ENCODE measurements at regions not wholly inside any gene's neighbourhood (a gene's known extent, or its start where the extent isn't known, plus 50 kb on each side); places are given as distances from the start of the nearest gene placed in this dataset.
A peak's percentile ranks its signal among the peaks of the same experiment; 100 is the strongest.
"Not testable (repeated sequence)": the region's sequence is repeated elsewhere in the genome, so short reads cannot be mapped to it uniquely, and the experiment has no call there.

DNA sequence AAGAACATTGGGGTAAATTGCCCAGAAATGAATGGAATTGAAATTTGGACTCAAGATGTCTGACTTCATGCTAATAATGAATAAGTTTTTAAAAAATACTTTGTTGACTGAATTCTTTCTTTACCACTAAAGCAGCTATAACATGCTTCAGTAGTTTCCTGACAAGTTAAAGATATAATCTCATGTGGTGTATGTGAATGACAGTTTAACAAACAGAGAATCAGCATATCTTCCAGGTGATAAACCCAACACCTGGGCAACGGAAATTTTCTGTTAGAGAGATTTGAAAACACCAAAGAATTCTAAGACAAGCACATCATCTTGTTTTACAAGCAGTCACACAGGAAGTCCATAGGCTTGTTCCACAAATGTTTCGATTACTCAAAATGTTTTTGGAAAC lies 372.6 kb upstream of the VRK2 start:
- Histone ChIP-seq H3K27ac (no peak overlapping the region), H3K4me1 (replicated peaks) (no peaks in the 10 kb centered on the region), H3K36me3 (no peaks in the 10 kb centered on the region), H3K9me3 (replicated peaks) (no peaks in the 10 kb centered on the region; the same call in 1 of the 2 replicates), H3K4me3 (no peak overlapping the region), H3K27me3 (replicated peaks) (no peaks in the 10 kb centered on the region)
- no peak for DNase-seq (ENCODE audit: low read depth in 1 of 2, low spot score in 2 of 2)

DNA sequence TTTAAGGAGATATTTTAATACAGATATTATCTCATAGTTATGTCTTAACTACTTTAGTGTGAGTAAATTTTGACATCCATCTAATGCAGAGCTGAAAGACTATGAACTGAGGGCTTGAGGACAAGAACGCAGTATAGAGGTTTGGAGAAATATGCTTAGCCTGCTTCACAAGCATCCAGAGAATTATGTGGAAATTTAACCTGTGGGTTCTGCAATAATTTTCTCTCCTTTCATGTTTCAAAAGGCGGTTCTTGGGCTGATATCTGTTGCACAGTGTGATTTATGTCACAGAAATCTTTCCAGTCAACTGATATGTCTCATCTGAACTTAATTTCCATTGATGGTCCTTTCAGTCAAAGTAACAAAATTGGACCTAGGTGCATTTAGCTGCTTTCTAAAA lies 371.9 kb upstream of the VRK2 start:
- Histone ChIP-seq H3K36me3 (no peaks in the 10 kb centered on the region), H3K27me3 (replicated peaks) (no peaks in the 10 kb centered on the region), H3K27ac (no peak overlapping the region), H3K9me3 (replicated peaks) (no peaks in the 10 kb centered on the region; the same call in 1 of the 2 replicates), H3K4me3 (no peak overlapping the region), H3K4me1 (replicated peaks) (no peaks in the 10 kb centered on the region)
- DNase-seq (ENCODE audit: low read depth in 1 of 2, low spot score in 2 of 2) = no peak

DNA sequence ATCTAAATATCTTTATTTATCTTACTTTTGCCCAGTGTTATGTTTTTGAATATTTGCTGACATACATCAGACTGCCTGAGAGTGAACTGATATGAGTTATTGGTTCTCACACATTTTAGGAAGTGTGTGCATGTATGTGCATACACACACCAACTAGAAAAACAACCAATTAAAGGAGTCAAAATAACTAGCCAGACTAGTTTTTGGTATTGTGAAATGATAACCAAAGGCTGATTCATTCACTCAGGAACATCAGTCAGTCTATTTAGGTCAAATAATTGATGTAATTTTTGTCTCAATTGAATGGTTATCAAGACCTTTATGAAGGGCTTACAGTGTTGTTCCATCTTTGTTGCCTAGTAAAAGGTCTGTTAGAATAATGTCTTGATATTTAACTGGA lies 369.3 kb upstream of the VRK2 start:
- Histone ChIP-seq H3K4me3 (no peak overlapping the region), H3K27me3 (replicated peaks) (no peaks in the 10 kb centered on the region), H3K27ac (no peak overlapping the region), H3K36me3 (no peaks in the 10 kb centered on the region), H3K4me1 (replicated peaks) (no peaks in the 10 kb centered on the region), H3K9me3 (replicated peaks) (no peaks in the 10 kb centered on the region; the same call in 1 of the 2 replicates)
- no peak for DNase-seq (ENCODE audit: low read depth in 1 of 2, low spot score in 2 of 2)

DNA sequence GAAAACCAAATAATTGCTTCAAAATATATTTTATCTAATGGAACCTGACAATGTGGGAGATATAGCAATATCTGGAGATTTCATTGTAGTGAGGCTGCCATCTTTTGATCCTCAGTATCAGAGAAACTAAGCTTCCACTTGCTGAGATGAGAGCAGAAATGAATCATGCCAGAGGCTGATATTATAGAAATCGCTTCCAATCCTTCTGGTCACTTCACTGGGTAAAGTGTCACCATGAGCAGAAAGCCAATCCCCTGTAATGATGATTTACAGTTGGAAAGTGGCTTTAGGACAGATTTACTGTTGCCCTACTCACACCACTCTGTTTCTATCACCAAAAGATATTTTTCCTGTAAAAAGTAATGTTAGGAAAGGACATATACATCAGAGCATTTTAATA lies 365.0 kb upstream of the VRK2 start:
- Histone ChIP-seq H3K36me3 (no peaks in the 10 kb centered on the region), H3K27ac (no peak overlapping the region), H3K4me3 (no peak overlapping the region), H3K4me1 (replicated peaks) (no peaks in the 10 kb centered on the region), H3K27me3 (replicated peaks) (no peaks in the 10 kb centered on the region), H3K9me3 (replicated peaks) (no peaks in the 10 kb centered on the region)
- DNase-seq (ENCODE audit: low read depth in 1 of 2, low spot score in 2 of 2) = no peak

DNA sequence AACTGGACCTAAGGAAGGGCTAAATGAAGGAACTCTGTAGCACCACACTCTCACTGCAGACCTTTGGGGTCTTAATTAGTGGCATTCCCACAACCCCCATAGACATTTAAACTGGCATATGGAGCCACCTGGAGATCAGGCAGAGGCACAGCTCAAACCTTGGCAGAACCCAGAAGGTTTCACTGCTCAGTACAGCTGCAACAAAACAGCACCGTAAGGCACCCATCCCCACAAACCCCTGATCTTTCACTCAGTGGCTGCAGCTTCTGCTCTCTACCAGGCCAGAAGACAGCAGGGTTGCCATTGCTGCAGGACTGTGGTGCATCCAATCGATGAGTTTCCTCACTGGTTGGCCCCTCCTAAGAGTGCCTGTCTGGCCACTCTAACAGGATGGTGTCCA lies 361.6 kb upstream of the VRK2 start:
- Histone ChIP-seq H3K9me3 (replicated peaks) (no peaks in the 10 kb centered on the region), H3K27me3 (replicated peaks) (no peaks in the 10 kb centered on the region), H3K27ac (no peak overlapping the region), H3K36me3 (no peaks in the 10 kb centered on the region), H3K4me1 (replicated peaks) (no peaks in the 10 kb centered on the region), H3K4me3 (no peak overlapping the region)
- no peak for DNase-seq (ENCODE audit: low read depth in 1 of 2, low spot score in 2 of 2)

DNA sequence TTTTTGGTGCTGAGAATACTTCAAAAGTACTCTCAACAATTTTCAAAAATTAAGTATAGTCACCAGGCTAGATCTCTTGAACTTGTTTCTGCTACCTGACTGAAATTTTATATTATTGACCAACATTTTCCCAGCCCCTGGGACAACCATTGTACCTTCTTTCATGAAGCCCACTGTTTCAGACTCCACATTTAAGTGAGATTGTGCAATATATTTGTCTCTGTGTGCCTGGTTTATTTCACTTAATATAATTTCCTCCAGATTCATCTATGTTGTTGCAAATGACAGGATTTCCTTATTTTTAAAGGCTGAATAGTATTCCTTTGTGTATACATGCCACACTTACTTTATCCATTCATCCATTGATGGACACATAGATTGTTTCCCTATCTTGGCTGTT lies 354.2 kb upstream of the VRK2 start:
- no peak overlapping the region for H3K27ac ChIP-seq
- no peak overlapping the region for H3K4me3 ChIP-seq
- H3K9me3 ChIP-seq (replicated peaks) = no peaks in the 10 kb centered on the region
- H3K4me1 ChIP-seq (replicated peaks) = no peaks in the 10 kb centered on the region
- no peaks in the 10 kb centered on the region for H3K27me3 ChIP-seq (replicated peaks)
- no peak for DNase-seq (ENCODE audit: low read depth in 1 of 2, low spot score in 2 of 2)
- H3K36me3 ChIP-seq = no peaks in the 10 kb centered on the region

DNA sequence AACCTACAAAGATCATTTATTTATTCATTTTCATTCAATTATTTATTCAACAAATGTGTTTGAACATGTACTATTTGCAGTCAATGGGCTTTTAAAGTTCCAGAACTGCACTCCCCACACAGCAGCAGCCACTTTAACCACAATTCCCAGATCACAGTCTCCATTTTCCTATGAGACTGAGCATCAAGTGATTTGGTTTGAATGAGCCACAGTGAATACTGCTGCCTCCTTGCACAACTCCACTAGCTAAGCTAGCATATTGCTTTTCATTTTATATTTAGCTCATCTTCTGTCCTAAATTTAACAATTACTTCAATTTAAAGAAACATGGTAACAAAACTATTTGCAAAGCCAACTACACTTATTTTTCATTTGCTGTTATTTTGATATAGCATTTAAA lies 353.4 kb upstream of the VRK2 start:
- no peak for DNase-seq (ENCODE audit: low read depth in 1 of 2, low spot score in 2 of 2)
- no peaks in the 10 kb centered on the region for H3K27me3 ChIP-seq (replicated peaks)
- H3K4me3 ChIP-seq = no peak overlapping the region
- H3K4me1 ChIP-seq (replicated peaks) = no peaks in the 10 kb centered on the region
- H3K9me3 ChIP-seq (replicated peaks) = no peaks in the 10 kb centered on the region
- H3K27ac ChIP-seq = no peak overlapping the region
- H3K36me3 ChIP-seq = no peaks in the 10 kb centered on the region

DNA sequence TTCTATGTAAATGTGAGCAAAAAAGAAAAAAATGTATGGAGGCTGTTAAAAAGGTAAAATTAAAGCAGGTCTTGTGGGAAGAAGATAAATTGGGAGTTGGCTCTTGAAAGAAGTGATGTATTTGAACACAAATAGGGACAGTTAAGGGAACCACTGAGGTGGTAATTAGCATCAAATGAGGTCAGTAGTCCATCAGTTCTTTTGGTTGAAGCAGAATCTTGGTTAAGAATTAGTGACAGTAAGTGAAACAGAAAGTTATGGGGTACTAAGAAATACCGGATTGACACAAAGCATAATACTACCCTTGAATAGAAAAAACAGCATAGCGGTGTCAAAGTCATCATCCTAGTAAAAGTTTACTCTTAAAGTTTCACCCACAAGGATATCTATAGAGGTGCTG lies 352.6 kb upstream of the VRK2 start:
- H3K4me3 ChIP-seq = no peak overlapping the region
- H3K27me3 ChIP-seq (replicated peaks) = no peaks in the 10 kb centered on the region
- no peaks in the 10 kb centered on the region for H3K9me3 ChIP-seq (replicated peaks)
- no peak for DNase-seq (ENCODE audit: low read depth in 1 of 2, low spot score in 2 of 2)
- no peak overlapping the region for H3K27ac ChIP-seq
- H3K4me1 ChIP-seq (replicated peaks) = no peaks in the 10 kb centered on the region
- H3K36me3 ChIP-seq = no peaks in the 10 kb centered on the region

DNA sequence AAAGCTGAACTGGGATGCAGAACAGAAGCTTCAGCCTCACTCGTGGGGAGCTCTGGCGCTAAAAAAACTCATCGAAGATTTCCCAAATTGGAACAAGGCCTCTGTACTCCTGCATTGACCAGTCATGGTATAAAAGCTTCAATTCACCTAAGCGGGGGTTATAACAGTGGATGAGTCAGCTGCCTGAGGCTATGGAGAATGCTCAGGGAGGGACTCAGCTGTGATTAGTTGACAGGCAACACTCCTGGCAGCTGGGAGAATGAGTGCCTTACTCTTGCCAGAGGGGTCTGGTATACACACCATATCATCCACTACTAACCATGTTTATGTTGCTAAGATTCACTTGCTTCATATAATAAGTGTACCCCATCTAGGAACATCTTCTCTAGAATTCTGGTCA lies 350.6 kb upstream of the VRK2 start:
- Histone ChIP-seq H3K4me1 (replicated peaks) (0 out of 2 replicates have a peak, but pooled peaks cover 2% of the 10 kb centered on the region), H3K9me3 (replicated peaks) (no peaks in the 10 kb centered on the region), H3K36me3 (no peaks in the 10 kb centered on the region), H3K4me3 (no peak overlapping the region), H3K27me3 (replicated peaks) (no peaks in the 10 kb centered on the region), H3K27ac (no peak overlapping the region)
- peak in 1 of 2 experiments; percentile 9 for DNase-seq (ENCODE audit: low read depth in 1 of 2, low spot score in 2 of 2)

DNA sequence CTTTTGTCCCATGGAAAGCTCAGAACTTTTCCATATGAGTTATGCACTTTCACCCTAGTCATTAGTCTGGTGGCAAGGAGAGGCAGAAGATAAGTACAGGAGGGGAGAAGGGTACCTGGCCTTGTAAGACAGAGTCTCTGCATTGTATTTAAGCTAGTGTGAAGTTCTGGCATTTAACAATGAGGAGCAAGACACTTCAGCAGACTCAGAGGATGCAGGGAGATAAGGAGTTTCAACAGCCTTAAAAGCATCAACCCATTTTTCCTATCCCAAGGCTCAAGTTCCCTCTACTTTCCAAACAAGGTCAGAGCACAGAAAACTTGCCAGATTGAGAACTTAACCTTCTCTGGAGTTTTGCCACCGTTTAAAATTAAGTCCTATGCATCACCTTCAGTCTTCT lies 348.2 kb upstream of the VRK2 start:
- DNase-seq (ENCODE audit: low read depth in 1 of 2, low spot score in 2 of 2) = no peak
- Histone ChIP-seq H3K4me1 (replicated peaks) (0 out of 2 replicates have a peak, but pooled peaks cover 4% of the 10 kb centered on the region), H3K27ac (no peak overlapping the region), H3K9me3 (replicated peaks) (no peaks in the 10 kb centered on the region), H3K27me3 (replicated peaks) (no peaks in the 10 kb centered on the region), H3K36me3 (no peaks in the 10 kb centered on the region), H3K4me3 (no peak overlapping the region)

DNA sequence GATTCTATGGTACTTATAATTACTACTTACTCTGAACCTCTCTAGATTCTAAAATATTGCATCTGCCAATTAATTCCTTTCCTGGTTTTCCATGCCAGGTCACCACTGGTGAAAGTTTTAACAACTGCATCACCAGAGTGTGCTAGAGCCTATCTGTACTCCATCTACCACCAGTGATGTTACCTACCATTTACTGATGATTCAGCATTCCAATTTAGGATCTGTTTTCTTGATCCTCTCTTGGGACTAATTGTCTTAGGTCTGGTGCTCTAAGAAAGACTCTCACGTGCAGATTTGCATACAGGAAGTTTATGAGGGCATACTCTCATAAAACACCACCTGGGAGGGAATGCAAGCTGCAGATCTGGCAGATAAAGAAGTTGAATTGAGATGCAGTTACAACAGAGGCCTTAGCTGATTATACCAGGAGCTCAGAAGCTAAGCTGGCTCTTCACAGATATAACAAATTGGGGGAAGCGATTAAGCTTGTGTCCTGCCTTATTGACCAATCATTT lies 347.6 kb upstream of the VRK2 start:
- DNase-seq (ENCODE audit: low read depth in 1 of 2, low spot score in 2 of 2) = no peak
- no peak overlapping the region for H3K27ac ChIP-seq
- no peak overlapping the region for H3K4me3 ChIP-seq
- no peaks in the 10 kb centered on the region for H3K9me3 ChIP-seq (replicated peaks)
- H3K27me3 ChIP-seq (replicated peaks) = no peaks in the 10 kb centered on the region
- no peaks in the 10 kb centered on the region for H3K36me3 ChIP-seq
- 0 out of 2 replicates have a peak, but pooled peaks cover 4% of the 10 kb centered on the region for H3K4me1 ChIP-seq (replicated peaks)

DNA sequence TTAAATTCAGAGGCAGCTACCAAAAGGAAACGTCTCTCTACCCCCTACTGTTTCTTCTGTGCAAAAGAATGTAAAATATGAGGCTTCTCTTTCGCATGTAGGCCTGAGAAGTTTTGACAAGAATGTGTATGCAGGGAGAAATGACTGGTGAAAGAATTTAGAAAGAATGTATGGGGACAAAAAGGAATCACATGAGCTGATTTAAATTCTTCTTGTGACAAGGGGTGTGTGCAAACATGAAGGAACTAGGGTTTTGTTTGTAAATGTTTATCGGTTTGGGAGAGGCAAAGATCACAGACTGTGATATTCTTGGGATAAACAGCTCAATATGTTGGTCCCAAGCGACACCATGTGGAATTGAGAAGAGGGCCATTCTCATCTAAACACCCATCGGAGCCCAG lies 345.2 kb upstream of the VRK2 start:
- H3K4me1 ChIP-seq (replicated peaks) = 0 out of 2 replicates have a peak, but pooled peaks cover 4% of the 10 kb centered on the region
- no peaks in the 10 kb centered on the region for H3K27me3 ChIP-seq (replicated peaks)
- no peaks in the 10 kb centered on the region for H3K9me3 ChIP-seq (replicated peaks)
- DNase-seq (ENCODE audit: low read depth in 1 of 2, low spot score in 2 of 2) = peak in 1 of 2 experiments; percentile 69
- H3K4me3 ChIP-seq = no peak overlapping the region
- H3K36me3 ChIP-seq = no peaks in the 10 kb centered on the region
- peak overlapping the region; percentile 35 for H3K27ac ChIP-seq

DNA sequence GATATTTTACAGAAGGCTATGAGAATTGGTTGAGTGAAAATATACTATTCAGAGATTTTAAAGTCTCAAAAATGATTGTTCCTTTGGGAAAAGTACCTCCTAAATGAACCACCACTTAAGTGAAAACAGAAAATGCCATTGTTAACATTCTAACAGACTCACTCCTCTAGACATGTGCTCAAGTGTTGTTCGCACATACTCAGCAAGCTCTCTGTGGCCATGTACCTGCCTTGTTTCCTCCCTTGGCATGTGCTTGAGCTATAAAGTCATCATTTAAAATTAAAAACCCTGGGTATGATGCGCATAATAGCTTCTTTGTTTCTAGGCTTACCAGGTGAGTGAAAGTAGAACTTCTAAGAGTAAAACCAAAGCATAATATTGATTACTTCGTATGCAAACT lies 343.2 kb upstream of the VRK2 start:
- Histone ChIP-seq H3K9me3 (replicated peaks) (no peaks in the 10 kb centered on the region), H3K36me3 (no peaks in the 10 kb centered on the region), H3K4me1 (replicated peaks) (0 out of 2 replicates have a peak, but pooled peaks cover 4% of the 10 kb centered on the region), H3K27me3 (replicated peaks) (no peaks in the 10 kb centered on the region), H3K4me3 (no peak overlapping the region), H3K27ac (no peak overlapping the region)
- DNase-seq (ENCODE audit: low read depth in 1 of 2, low spot score in 2 of 2) = no peak

DNA sequence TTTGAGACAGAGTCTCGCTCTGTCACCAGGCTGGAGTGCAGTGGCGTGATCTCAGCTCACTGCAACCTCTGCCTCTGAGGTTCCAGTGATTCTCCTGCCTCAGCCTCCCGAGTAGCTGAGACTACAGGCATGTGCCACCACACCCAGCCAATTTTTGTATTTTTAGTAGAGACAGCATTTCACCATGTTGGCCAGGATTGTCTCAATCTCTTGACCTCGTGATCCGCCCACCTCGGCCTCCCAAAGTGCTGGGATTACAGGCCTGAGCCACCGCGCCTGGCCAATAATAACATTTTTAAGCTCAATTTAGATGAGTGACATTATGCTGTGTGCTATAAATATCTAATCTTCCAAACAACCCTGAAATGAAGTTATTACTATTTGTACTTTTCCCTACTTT lies 338.8 kb upstream of the VRK2 start:
- not testable (repeated sequence) for H3K9me3 ChIP-seq (replicated peaks); H3K27me3 ChIP-seq (replicated peaks); H3K27ac ChIP-seq; H3K4me1 ChIP-seq (replicated peaks); DNase-seq (ENCODE audit: low read depth in 1 of 2, low spot score in 2 of 2); H3K36me3 ChIP-seq; H3K4me3 ChIP-seq

DNA sequence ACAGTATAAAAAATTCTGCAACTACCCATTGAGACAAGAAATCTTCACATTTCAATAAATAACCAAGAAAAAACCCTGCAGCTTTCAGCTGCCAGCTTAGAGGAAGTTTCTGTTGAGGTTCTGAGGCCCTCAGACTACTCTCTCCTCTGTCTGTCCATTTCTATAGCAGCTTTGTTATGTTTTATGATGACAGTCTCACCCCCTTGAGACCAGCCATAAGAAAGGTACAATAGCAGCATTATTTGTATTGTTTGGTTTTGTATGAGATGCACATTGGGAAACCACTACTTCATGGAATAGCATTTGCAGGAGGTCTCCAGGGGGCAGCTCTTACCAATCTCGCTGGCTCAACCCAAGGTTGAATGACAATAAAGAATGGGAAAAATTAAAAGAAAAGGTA lies 334.6 kb upstream of the VRK2 start:
- Histone ChIP-seq H3K27ac (no peak overlapping the region), H3K4me3 (no peak overlapping the region), H3K4me1 (replicated peaks) (no peaks in the 10 kb centered on the region), H3K27me3 (replicated peaks) (no peaks in the 10 kb centered on the region; the same call in 1 of the 2 replicates), H3K36me3 (no peaks in the 10 kb centered on the region), H3K9me3 (replicated peaks) (no peaks in the 10 kb centered on the region)
- no peak for DNase-seq (ENCODE audit: low read depth in 1 of 2, low spot score in 2 of 2)

Data from SJSA1 (cell line).